ENCODE measurements at regions not wholly inside any gene's neighbourhood (a gene's known extent, or its start where the extent isn't known, plus 50 kb on each side); places are given as distances from the start of the nearest gene placed in this dataset.

- TF ChIP-seq CTCF (IDR thresholded peaks at IDR 0.05; ENCODE audit: low read depth, low read length) (no peak), POLR2A (IDR thresholded peaks at IDR 0.05; ENCODE audit: extremely low read depth, insufficient read length) (no peak), MAX (IDR thresholded peaks at IDR 0.05; ENCODE audit: low read depth, low read length) (no peak), MYC (IDR thresholded peaks at IDR 0.05; ENCODE audit: low read depth, low read length) (no peak)
- H3K4me3 ChIP-seq (ENCODE audit: low read depth, low read length), result no peak overlapping the region
- no peak for DNase-seq (ENCODE audit: low read depth)
These were observed 186.6 kb upstream of the HDAC9 start for GRCh38 chr7:18308938-18309337.

- H3K4me3 ChIP-seq (ENCODE audit: low read depth, low read length), result no peak overlapping the region
- TF ChIP-seq POLR2A (IDR thresholded peaks at IDR 0.05; ENCODE audit: extremely low read depth, insufficient read length), result no peak
- TF ChIP-seq CTCF (IDR thresholded peaks at IDR 0.05; ENCODE audit: low read depth, low read length), result no peak
- TF ChIP-seq MYC (IDR thresholded peaks at IDR 0.05; ENCODE audit: low read depth, low read length), result no peak
- no peak for TF ChIP-seq MAX (IDR thresholded peaks at IDR 0.05; ENCODE audit: low read depth, low read length)
- DNase-seq (ENCODE audit: low read depth), result no peak
These were observed 183.1 kb upstream of the HDAC9 start for GRCh38 chr7:18312482-18312881.

- H3K4me3 ChIP-seq (ENCODE audit: low read depth, low read length), result no peak overlapping the region
- DNase-seq (ENCODE audit: low read depth), result no peak
- TF ChIP-seq POLR2A (IDR thresholded peaks at IDR 0.05; ENCODE audit: extremely low read depth, insufficient read length), result no peak
- TF ChIP-seq MAX (IDR thresholded peaks at IDR 0.05; ENCODE audit: low read depth, low read length), result no peak
- TF ChIP-seq MYC (IDR thresholded peaks at IDR 0.05; ENCODE audit: low read depth, low read length), result no peak
- no peak for TF ChIP-seq CTCF (IDR thresholded peaks at IDR 0.05; ENCODE audit: low read depth, low read length)
These were observed 181.6 kb upstream of the HDAC9 start for GRCh38 chr7:18313965-18314364.

- DNase-seq (ENCODE audit: low read depth), result no peak
- no peak overlapping the region for H3K4me3 ChIP-seq (ENCODE audit: low read depth, low read length)
- TF ChIP-seq CTCF (IDR thresholded peaks at IDR 0.05; ENCODE audit: low read depth, low read length), result no peak
- no peak for TF ChIP-seq POLR2A (IDR thresholded peaks at IDR 0.05; ENCODE audit: extremely low read depth, insufficient read length)
- TF ChIP-seq MYC (IDR thresholded peaks at IDR 0.05; ENCODE audit: low read depth, low read length), result no peak
- TF ChIP-seq MAX (IDR thresholded peaks at IDR 0.05; ENCODE audit: low read depth, low read length), result no peak
These were observed 180.3 kb upstream of the HDAC9 start for GRCh38 chr7:18315241-18315640.

GRCh38 chr7:18317941-18318340 is 177.6 kb upstream of the HDAC9 start:
- H3K4me3 ChIP-seq (ENCODE audit: low read depth, low read length), result no peak overlapping the region
- DNase-seq (ENCODE audit: low read depth), result no peak
- TF ChIP-seq POLR2A (IDR thresholded peaks at IDR 0.05; ENCODE audit: extremely low read depth, insufficient read length) (no peak), CTCF (IDR thresholded peaks at IDR 0.05; ENCODE audit: low read depth, low read length) (no peak), MYC (IDR thresholded peaks at IDR 0.05; ENCODE audit: low read depth, low read length) (no peak), MAX (IDR thresholded peaks at IDR 0.05; ENCODE audit: low read depth, low read length) (no peak)

- no peak overlapping the region for H3K4me3 ChIP-seq (ENCODE audit: low read depth, low read length)
- TF ChIP-seq POLR2A (IDR thresholded peaks at IDR 0.05; ENCODE audit: extremely low read depth, insufficient read length) (no peak), MAX (IDR thresholded peaks at IDR 0.05; ENCODE audit: low read depth, low read length) (no peak), CTCF (IDR thresholded peaks at IDR 0.05; ENCODE audit: low read depth, low read length) (no peak), MYC (IDR thresholded peaks at IDR 0.05; ENCODE audit: low read depth, low read length) (no peak)
- no peak for DNase-seq (ENCODE audit: low read depth)
These were observed 175.1 kb upstream of the HDAC9 start for GRCh38 chr7:18320422-18320821.

Measured in NB4 (cell line).